HG02852 (cell line): ENCODE measurements at regions not wholly inside any gene's neighbourhood (a gene's known extent, or its start where the extent isn't known, plus 50 kb on each side); places are given as distances from the start of the nearest gene placed in this dataset.

ENCODE experiments used
- ATAC-seq: cut with Tn5 transposase; IDR thresholded peaks from one replicate; pipeline ENCODE4 v1.9.1; 2021; ENCODE audit warnings: mild to moderate bottlenecking, moderate library complexity; ENCODE audit not compliant: unreplicated experiment

GRCh38 chr15:31472636-31473384 is 146.2 kb downstream of the KLF13 start:
- peak; percentile 92 for ATAC-seq

GRCh38 chr15:31473385-31474058 is 146.9 kb downstream of the KLF13 start:
- ATAC-seq, result no peak

- ATAC-seq, result no peak
Observed at GRCh38 chr15:31474059-31474868, 147.6 kb downstream of the KLF13 start.

GRCh38 chr15:31476236-31476810 is 149.7 kb downstream of the KLF13 start:
- no peak for ATAC-seq

GRCh38 chr15:31476866-31477265 is 150.2 kb downstream of the KLF13 start:
- ATAC-seq, result no peak

GRCh38 chr15:31477301-31477700 is 150.7 kb downstream of the KLF13 start:
- ATAC-seq, result no peak

GRCh38 chr15:31477851-31478701 is 151.4 kb downstream of the KLF13 start:
- ATAC-seq, result no peak

- ATAC-seq, result no peak
Observed at GRCh38 chr15:31478702-31479221, 152.1 kb downstream of the KLF13 start.

GRCh38 chr15:31480356-31481025 is 153.9 kb downstream of the KLF13 start:
- ATAC-seq, result no peak

- ATAC-seq, result no peak
Observed at GRCh38 chr15:31481142-31481541, 154.5 kb downstream of the KLF13 start.

GRCh38 chr15:31482122-31482922 is 155.7 kb downstream of the KLF13 start:
- no peak for ATAC-seq

GRCh38 chr15:31483053-31483985 is 156.7 kb downstream of the KLF13 start:
- ATAC-seq, result peak; percentile 37

- ATAC-seq, result no peak
Observed at GRCh38 chr15:31483986-31484951, 157.6 kb downstream of the KLF13 start.

- ATAC-seq, result no peak
Observed at GRCh38 chr15:31484986-31485385, 158.4 kb downstream of the KLF13 start.

- no peak for ATAC-seq
Observed at GRCh38 chr15:31485431-31485830, 158.8 kb downstream of the KLF13 start.

- no peak for ATAC-seq
Observed at GRCh38 chr15:31485911-31486461, 159.4 kb downstream of the KLF13 start.
